ENCODE measurements at regions not wholly inside any gene's neighbourhood (a gene's known extent, or its start where the extent isn't known, plus 50 kb on each side); places are given as distances from the start of the nearest gene placed in this dataset.
"Not testable (repeated sequence)": the region's sequence is repeated elsewhere in the genome, so short reads cannot be mapped to it uniquely, and the experiment has no call there.

DNA sequence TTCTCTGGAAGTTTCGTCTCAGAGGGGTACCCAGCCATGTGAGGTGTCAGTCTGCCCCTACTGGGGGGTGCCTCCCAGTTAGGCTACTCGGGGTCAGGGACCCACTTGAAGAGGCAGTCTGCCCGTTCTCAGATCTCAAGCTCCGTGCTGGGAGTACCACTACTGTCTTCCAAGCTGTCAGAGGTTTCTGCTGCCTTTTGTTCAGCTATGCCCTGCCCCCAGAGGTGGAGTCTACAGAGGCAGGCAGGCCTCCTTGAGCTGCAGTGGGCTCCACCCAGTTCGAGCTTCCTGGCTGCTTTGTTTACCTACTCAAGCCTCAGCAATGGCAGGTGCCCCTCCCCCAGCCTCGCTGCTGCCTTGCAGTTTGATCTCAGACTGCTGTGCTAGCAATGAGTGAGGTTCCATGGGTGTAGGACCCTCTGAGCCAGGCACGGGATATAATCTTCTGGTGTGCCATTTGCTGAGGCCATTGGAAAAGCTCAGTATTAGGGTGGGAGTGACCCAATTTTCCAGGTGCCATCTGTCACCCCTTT, 71.0 kb upstream of the SH3GLB1 start:
- DNase-seq: not testable (repeated sequence)

- DNase-seq: no peak
Measured at GRCh38 chr1:86633921-86634320, 70.5 kb upstream of the SH3GLB1 start.

- DNase-seq: no peak
Measured at GRCh38 chr1:86636898-86637297, 67.5 kb upstream of the SH3GLB1 start.

- no peak for DNase-seq
Measured at GRCh38 chr1:86640161-86640670, 64.2 kb upstream of the SH3GLB1 start.

GRCh38 chr1:86641318-86641717, 63.1 kb upstream of the SH3GLB1 start:
- no peak for DNase-seq

GRCh38 chr1:86644655-86645054, 59.7 kb upstream of the SH3GLB1 start:
- not testable (repeated sequence) for DNase-seq

DNA sequence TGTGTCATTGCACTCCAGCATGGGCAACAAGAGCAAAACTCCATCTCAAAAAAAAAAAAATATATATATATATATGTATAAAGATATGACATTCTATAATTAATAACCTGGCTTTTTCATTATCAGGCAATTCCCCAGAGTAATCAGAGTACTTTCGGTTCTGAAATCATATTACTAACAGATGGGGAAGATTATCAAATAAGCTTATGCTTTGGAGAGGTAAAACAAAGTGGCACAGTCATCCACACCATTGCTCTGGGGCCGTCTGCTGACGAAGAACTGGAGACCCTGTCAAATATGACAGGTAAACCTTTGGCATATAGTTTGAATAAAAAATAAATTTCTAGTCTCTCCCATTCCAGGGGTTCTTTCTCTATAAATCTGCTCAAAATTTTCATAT, 58.5 kb upstream of the SH3GLB1 start:
- no peak for DNase-seq

GRCh38 chr1:86646256-86646655, 58.1 kb upstream of the SH3GLB1 start:
- DNase-seq: no peak

DNA sequence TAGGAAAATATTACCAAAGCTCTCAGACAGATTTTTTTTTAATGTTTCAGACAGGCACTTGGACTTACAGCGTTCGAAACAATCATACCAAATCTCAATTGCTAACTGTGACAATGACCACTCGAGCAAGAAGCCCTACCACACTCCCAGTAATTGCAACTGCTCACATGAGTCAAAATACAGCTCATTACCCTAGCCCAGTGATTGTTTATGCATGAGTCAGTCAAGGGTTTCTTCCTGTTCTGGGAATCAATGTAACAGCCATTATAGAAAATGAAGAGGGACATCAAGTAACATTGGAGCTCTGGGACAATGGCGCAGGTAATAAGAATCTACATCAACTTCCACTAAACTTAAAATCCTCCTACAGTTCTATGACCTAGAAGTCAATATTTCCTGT, 56.1 kb upstream of the SH3GLB1 start:
- DNase-seq: peak; percentile 78

GRCh38 chr1:86649618-86650017, 54.8 kb upstream of the SH3GLB1 start:
- DNase-seq: no peak

- DNase-seq: no peak
Measured at GRCh38 chr1:86650065-86650464, 54.3 kb upstream of the SH3GLB1 start.
